ENCODE measurements at regions not wholly inside any gene's neighbourhood (a gene's known extent, or its start where the extent isn't known, plus 50 kb on each side); places are given as distances from the start of the nearest gene placed in this dataset.

DNA sequence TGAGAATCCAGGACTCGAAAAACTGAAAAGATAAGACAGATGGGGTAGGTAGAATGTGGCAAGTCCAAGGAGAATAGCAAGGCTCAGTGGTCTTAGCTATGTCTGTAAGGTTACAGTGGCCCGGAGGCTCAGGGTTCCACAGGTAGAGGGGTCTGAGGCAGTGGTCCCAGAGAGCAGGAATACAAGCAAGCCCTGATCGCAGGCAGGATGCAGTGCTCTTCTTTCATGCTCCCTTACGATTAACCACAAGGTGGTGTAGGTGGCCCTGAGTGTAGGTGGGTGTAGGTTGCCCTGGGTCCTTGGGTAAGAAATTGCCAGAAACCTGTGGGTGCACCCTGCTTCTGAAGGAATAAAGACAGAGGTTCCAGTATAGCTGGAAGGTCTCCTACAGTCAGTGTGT, 99.1 kb upstream of the RAB3GAP2 start:
- Histone ChIP-seq H3K27ac (no peak overlapping the region), H3K9me3 (no peaks in the 10 kb centered on the region), H3K27me3 (no peaks in the 10 kb centered on the region), H3K4me3 (no peak overlapping the region), H3K4me1 (no peaks in the 10 kb centered on the region), H3K36me3 (no peaks in the 10 kb centered on the region)
- DNase-seq, result no peak
- in situ Hi-C loops (cut with MboI; ENCODE audit: low pct_ligation_motif_present in 1 of 4, low pct_unique_long_range_greater_than_20kb in 1 of 4, low sequenced_read_pairs in 3 of 4), result no loop called here
- TF ChIP-seq POLR2AphosphoS5 (IDR thresholded peaks at IDR 0.05), result no peak
- TF ChIP-seq, protein P1, sequence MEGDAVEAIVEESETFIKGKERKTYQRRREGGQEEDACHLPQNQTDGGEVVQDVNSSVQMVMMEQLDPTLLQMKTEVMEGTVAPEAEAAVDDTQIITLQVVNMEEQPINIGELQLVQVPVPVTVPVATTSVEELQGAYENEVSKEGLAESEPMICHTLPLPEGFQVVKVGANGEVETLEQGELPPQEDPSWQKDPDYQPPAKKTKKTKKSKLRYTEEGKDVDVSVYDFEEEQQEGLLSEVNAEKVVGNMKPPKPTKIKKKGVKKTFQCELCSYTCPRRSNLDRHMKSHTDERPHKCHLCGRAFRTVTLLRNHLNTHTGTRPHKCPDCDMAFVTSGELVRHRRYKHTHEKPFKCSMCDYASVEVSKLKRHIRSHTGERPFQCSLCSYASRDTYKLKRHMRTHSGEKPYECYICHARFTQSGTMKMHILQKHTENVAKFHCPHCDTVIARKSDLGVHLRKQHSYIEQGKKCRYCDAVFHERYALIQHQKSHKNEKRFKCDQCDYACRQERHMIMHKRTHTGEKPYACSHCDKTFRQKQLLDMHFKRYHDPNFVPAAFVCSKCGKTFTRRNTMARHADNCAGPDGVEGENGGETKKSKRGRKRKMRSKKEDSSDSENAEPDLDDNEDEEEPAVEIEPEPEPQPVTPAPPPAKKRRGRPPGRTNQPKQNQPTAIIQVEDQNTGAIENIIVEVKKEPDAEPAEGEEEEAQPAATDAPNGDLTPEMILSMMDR (IDR thresholded peaks at IDR 0.05), result peak in 1 of 5 experiments; percentile 2
- intact Hi-C loops (cut with DNase I; ENCODE audit: low total_unique reads), result no loop called here
- 77 to 87% methylated on average over 2 to 4 of the region's 4 CpGs for WGBS, 2 donors (ENCODE audit: low coverage in 1 of 2)

DNA sequence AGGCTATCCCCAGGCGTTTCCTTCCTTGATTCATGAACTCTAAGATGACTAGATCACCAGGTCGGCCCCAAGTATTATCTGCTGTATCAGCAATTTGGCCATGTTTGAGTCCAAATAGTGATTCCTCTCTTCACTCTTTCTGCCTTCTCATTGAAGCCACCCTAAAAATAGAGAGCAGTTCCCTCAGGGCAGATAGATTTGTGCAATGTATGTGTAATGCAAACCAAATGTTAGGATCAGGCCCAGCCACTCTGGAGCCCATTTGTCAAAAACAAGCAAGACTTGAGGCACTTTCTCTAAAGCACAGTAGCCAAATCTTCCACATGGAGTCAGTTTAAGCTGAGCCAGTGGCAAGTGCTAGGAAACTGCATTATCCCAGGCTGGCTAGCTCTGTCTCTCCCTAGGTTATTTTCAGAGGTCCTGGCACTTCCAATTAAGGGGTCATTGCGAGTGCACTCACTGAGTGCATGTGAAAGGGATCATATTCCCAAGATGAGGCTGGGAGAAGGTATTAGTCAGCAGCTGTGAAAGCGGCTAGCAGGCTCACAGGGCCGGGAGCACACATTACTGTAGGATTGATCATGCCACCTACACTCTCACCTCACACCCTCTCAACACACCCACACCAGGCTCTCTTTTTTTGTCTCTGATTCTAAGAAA, 97.9 kb upstream of the RAB3GAP2 start:
- in situ Hi-C loops (cut with MboI; ENCODE audit: low pct_ligation_motif_present in 1 of 4, low pct_unique_long_range_greater_than_20kb in 1 of 4, low sequenced_read_pairs in 3 of 4), result no loop called here
- Histone ChIP-seq H3K4me1 (no peaks in the 10 kb centered on the region), H3K27me3 (no peaks in the 10 kb centered on the region), H3K36me3 (no peaks in the 10 kb centered on the region), H3K27ac (no peak overlapping the region), H3K9me3 (no peaks in the 10 kb centered on the region), H3K4me3 (no peak overlapping the region)
- intact Hi-C loops (cut with DNase I; ENCODE audit: low total_unique reads), result no loop called here
- no peak for DNase-seq
- TF ChIP-seq EP300 (IDR thresholded peaks at IDR 0.05; ENCODE audit: low read depth) (no peak), POLR2A (IDR thresholded peaks at IDR 0.05) (no peak), POLR2AphosphoS5 (IDR thresholded peaks at IDR 0.05) (no peak)
- TF ChIP-seq, protein P1 (IDR thresholded peaks at IDR 0.05), result no peak
- WGBS, 2 donors (ENCODE audit: low coverage in 1 of 2), result 58 to 68% methylated on average over 3 to 5 of the region's 5 CpGs

DNA sequence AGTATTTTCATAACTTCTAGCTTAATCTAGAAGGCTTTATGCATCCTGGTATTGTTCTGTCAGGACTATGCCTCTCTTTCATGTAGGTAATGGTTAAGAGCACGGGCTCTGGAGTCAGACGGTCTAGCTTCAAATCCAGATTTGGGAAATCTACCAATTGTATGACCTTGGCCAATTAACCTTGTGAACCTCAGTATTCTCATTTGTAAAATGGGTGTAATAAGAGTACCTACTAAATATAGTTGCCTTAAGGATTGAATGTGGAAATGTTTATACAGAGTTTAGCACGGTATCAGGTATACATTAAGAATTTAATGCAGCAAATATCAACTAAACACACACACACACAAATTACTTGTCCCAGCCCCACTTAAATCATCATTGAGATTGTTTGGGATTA, 97.3 kb upstream of the RAB3GAP2 start:
- TF ChIP-seq POLR2AphosphoS5 (IDR thresholded peaks at IDR 0.05), result no peak
- TF ChIP-seq, protein P1 (IDR thresholded peaks at IDR 0.05), result no peak
- TF ChIP-seq EP300 (IDR thresholded peaks at IDR 0.05; ENCODE audit: low read depth), result no peak
- TF ChIP-seq POLR2A (IDR thresholded peaks at IDR 0.05), result no peak
- in situ Hi-C loops (cut with MboI; ENCODE audit: low pct_ligation_motif_present in 1 of 4, low pct_unique_long_range_greater_than_20kb in 1 of 4, low sequenced_read_pairs in 3 of 4), result no loop called here
- no peak overlapping the region for H3K4me3 ChIP-seq
- no peak for DNase-seq
- H3K36me3 ChIP-seq, result no peaks in the 10 kb centered on the region
- H3K9me3 ChIP-seq, result no peaks in the 10 kb centered on the region
- no peaks in the 10 kb centered on the region for H3K4me1 ChIP-seq
- no peak overlapping the region for H3K27ac ChIP-seq
- H3K27me3 ChIP-seq, result no peaks in the 10 kb centered on the region
- WGBS, 2 donors (ENCODE audit: low coverage in 1 of 2), result 52 to 62% methylated on average over 3 of the region's 3 CpGs
- intact Hi-C loops (cut with DNase I; ENCODE audit: low total_unique reads), result no loop called here

DNA sequence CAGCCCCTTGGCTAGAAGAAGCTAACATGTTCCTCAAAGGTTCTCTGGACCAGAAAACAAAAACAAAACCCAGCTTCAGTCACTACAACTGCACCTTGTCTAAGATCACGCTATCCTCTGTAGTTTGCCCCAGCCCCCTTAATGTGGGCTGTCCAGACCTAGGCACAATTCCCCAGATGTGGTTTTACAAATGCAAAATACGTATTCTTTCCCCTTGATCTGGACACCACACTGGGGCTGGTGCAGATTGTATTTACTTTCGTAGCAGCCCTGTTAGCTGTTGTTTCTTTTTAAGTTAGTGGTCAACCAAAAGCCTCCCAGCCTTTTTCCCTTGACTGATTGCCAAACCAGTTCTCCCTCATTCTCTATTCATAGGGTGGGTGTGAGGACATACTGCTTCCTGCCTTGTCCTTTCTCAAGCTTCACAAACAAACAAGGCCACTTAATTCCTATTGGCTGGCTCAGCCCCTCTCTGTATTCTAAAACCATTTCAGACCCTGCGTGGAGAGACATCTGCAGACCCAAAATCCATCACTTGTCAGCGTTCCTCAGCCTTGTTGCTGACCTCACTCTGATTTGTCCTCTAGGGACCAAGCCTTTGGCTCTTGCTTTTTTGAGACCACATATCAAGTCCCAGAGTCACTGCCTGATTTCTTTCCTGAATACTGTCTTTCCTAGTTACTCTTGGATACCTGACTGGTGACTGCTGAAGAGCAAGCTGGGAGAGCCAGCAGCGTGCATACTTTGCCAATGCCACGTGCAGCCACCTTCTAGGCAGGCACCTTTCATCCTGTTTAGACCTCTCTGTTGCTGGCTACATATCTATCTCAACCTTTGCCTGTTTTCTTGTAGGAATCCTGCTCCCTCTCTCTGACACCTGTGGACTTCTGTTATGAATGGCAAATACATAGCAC, 96.4 kb upstream of the RAB3GAP2 start:
- no peak for DNase-seq
- in situ Hi-C loops (cut with MboI; ENCODE audit: low pct_ligation_motif_present in 1 of 4, low pct_unique_long_range_greater_than_20kb in 1 of 4, low sequenced_read_pairs in 3 of 4), result no loop called here
- 56 to 78% methylated on average over 3 to 7 of the region's 7 CpGs for WGBS, 2 donors (ENCODE audit: low coverage in 1 of 2)

More for the DNA sequence above, 96.4 kb upstream of the RAB3GAP2 start:
- no peak overlapping the region for H3K27ac ChIP-seq
- no peaks in the 10 kb centered on the region for H3K9me3 ChIP-seq
- H3K4me3 ChIP-seq, result no peak overlapping the region
- H3K36me3 ChIP-seq, result no peaks in the 10 kb centered on the region
- H3K27me3 ChIP-seq, result no peaks in the 10 kb centered on the region
- intact Hi-C loops (cut with DNase I; ENCODE audit: low total_unique reads), result no loop called here
- TF ChIP-seq, protein P1 (IDR thresholded peaks at IDR 0.05), result no peak
- TF ChIP-seq EP300 (IDR thresholded peaks at IDR 0.05; ENCODE audit: low read depth), result no peak
- no peak for TF ChIP-seq POLR2A (IDR thresholded peaks at IDR 0.05)
- TF ChIP-seq POLR2AphosphoS5 (IDR thresholded peaks at IDR 0.05), result no peak
- no peaks in the 10 kb centered on the region for H3K4me1 ChIP-seq
